ENCODE measurements at regions not wholly inside any gene's neighbourhood (a gene's known extent, or its start where the extent isn't known, plus 50 kb on each side); places are given as distances from the start of the nearest gene placed in this dataset.
A peak's percentile ranks its signal among the peaks of the same experiment; 100 is the strongest.

- Histone ChIP-seq H3K4me1 (no peaks in the 10 kb centered on the region), H3K9me3 (peaks cover 0 to 3% (median 0%) of the 10 kb centered on the region in 4 donors), H3K27ac (no peak overlapping the region), H3K36me3 (no peaks in the 10 kb centered on the region), H3K27me3 (no peaks in the 10 kb centered on the region), H3K4me3 (no peak overlapping the region)
- ATAC-seq (ENCODE audit: low FRiP score in 2 of 2) (no peak), DNase-seq (peak in 1 of 2 donors; percentile 61)
- TF ChIP-seq EP300 (IDR thresholded peaks at IDR 0.05) (no peak), POLR2A (IDR thresholded peaks at IDR 0.05) (no peak), POLR2AphosphoS5 (IDR thresholded peaks at IDR 0.05) (no peak)
- TF ChIP-seq, protein P1, sequence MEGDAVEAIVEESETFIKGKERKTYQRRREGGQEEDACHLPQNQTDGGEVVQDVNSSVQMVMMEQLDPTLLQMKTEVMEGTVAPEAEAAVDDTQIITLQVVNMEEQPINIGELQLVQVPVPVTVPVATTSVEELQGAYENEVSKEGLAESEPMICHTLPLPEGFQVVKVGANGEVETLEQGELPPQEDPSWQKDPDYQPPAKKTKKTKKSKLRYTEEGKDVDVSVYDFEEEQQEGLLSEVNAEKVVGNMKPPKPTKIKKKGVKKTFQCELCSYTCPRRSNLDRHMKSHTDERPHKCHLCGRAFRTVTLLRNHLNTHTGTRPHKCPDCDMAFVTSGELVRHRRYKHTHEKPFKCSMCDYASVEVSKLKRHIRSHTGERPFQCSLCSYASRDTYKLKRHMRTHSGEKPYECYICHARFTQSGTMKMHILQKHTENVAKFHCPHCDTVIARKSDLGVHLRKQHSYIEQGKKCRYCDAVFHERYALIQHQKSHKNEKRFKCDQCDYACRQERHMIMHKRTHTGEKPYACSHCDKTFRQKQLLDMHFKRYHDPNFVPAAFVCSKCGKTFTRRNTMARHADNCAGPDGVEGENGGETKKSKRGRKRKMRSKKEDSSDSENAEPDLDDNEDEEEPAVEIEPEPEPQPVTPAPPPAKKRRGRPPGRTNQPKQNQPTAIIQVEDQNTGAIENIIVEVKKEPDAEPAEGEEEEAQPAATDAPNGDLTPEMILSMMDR (IDR thresholded peaks at IDR 0.05): no peak
- 78 to 80% methylated on average over 18 of the region's 18 CpGs for WGBS, 2 donors
Measured at GRCh38 chr18:76144844-76145243, 350.2 kb downstream of the ZNF516 start.

- TF ChIP-seq POLR2AphosphoS5 (IDR thresholded peaks at IDR 0.05): no peak
- Histone ChIP-seq H3K9me3 (peaks cover 0 to 3% (median 0%) of the 10 kb centered on the region in 4 donors), H3K27me3 (no peaks in the 10 kb centered on the region), H3K27ac (no peak overlapping the region), H3K36me3 (no peaks in the 10 kb centered on the region), H3K4me1 (no peaks in the 10 kb centered on the region), H3K4me3 (no peak overlapping the region)
- no peak for DNase-seq
- 84 to 86% methylated on average over 2 of the region's 2 CpGs for WGBS, 2 donors
- ATAC-seq (ENCODE audit: low FRiP score in 2 of 2): no peak
Measured at GRCh38 chr18:76142611-76143010, 352.4 kb downstream of the ZNF516 start.

DNA sequence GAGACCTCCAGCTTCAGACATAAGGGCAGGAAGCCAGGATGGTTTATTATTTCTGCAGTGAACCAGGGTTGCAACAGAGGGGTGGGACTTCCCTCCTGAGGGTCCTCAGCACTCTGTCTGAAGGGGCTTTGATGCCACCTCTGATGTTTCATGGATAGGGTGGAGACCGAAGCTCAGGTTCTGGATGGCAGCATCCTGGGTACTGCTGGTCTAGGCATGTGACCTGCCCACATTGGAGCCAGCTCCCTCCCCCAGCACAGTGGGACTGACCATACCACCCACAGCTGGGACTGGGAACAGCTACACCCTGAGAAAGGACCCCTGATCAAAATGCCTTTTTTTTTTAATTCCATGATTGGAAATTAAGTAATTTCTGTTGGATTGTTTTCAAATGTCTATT lies 355.2 kb downstream of the ZNF516 start:
- Histone ChIP-seq H3K9me3 (peaks cover 0 to 3% (median 0%) of the 10 kb centered on the region in 4 donors), H3K36me3 (no peaks in the 10 kb centered on the region), H3K4me1 (no peaks in the 10 kb centered on the region), H3K4me3 (no peak overlapping the region), H3K27ac (no peak overlapping the region), H3K27me3 (no peaks in the 10 kb centered on the region)
- TF ChIP-seq, protein P1 (IDR thresholded peaks at IDR 0.05): no peak
- TF ChIP-seq POLR2A (IDR thresholded peaks at IDR 0.05) (no peak), POLR2AphosphoS5 (IDR thresholded peaks at IDR 0.05) (no peak), EP300 (IDR thresholded peaks at IDR 0.05) (no peak)
- DNase-seq (no peak), ATAC-seq (ENCODE audit: low FRiP score in 2 of 2) (no peak)
- WGBS, 2 donors: 100% methylated on average over 1 of the region's 1 CpG; no CpG with 5 or more reads in 1 of the 2 donors

DNA sequence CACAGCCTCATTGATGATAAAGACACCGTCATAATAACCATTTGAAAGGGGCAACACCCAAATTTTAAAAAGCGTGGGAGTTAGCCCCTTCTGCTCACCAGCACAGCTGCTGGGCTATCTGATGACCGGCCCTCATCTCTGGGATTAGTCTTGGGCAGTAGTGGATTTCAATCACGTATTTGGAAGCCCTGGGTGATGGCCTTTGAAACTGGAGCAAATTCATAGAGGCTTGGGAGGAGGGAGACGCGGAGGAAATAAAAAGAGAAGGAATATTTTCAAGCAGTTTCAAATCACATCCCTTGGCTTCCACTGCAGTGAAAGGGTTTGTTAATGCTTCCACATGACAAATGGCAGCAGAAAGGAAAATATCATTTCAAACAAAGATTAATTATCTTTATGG lies 357.8 kb downstream of the ZNF516 start:
- H3K27me3 ChIP-seq: no peaks in the 10 kb centered on the region
- WGBS, 2 donors: 83 to 89% methylated on average over 6 of the region's 6 CpGs
- H3K4me3 ChIP-seq: no peak overlapping the region
- H3K4me1 ChIP-seq: no peaks in the 10 kb centered on the region
- no peak for ATAC-seq (ENCODE audit: low FRiP score in 2 of 2)
- peaks cover 0 to 3% (median 0%) of the 10 kb centered on the region in 4 donors for H3K9me3 ChIP-seq
- no peak overlapping the region for H3K27ac ChIP-seq
- DNase-seq: no peak
- H3K36me3 ChIP-seq: no peaks in the 10 kb centered on the region
- TF ChIP-seq EP300 (IDR thresholded peaks at IDR 0.05): no peak
- no peak for TF ChIP-seq POLR2AphosphoS5 (IDR thresholded peaks at IDR 0.05)
- TF ChIP-seq POLR2A (IDR thresholded peaks at IDR 0.05): no peak
- TF ChIP-seq, protein P1 (IDR thresholded peaks at IDR 0.05): no peak

DNA sequence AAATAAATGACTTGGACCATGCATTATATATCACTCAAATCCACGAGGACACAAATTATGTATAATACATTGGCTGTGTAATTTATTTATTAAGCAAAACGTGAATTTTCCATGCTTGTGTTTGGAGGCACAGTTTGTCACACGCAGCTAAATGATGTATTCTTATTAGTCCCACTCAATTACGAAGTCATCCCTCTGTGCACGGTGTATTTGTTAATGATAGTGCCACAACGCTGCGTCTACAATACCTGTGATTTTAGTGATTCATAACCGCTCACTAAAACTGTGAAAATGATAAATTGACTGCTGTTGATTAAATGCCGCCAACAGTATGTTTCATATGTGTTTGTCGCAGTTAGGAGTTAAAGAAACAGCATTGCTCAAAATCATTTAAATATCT lies 358.3 kb downstream of the ZNF516 start:
- Histone ChIP-seq H3K36me3 (no peaks in the 10 kb centered on the region), H3K27ac (no peak overlapping the region), H3K4me1 (no peaks in the 10 kb centered on the region), H3K9me3 (peaks cover 0 to 3% (median 0%) of the 10 kb centered on the region in 4 donors), H3K4me3 (no peak overlapping the region), H3K27me3 (no peaks in the 10 kb centered on the region)
- WGBS, 2 donors: 82 to 87% methylated on average over 10 of the region's 10 CpGs
- no peak for TF ChIP-seq POLR2AphosphoS5 (IDR thresholded peaks at IDR 0.05)
- TF ChIP-seq, protein P1 (IDR thresholded peaks at IDR 0.05): no peak
- no peak for TF ChIP-seq EP300 (IDR thresholded peaks at IDR 0.05)
- no peak for TF ChIP-seq POLR2A (IDR thresholded peaks at IDR 0.05)
- DNase-seq: no peak
- no peak for ATAC-seq (ENCODE audit: low FRiP score in 2 of 2)
